ENCODE measurements at regions not wholly inside any gene's neighbourhood (a gene's known extent, or its start where the extent isn't known, plus 50 kb on each side); places are given as distances from the start of the nearest gene placed in this dataset.
"Not testable (repeated sequence)": the region's sequence is repeated elsewhere in the genome, so short reads cannot be mapped to it uniquely, and the experiment has no call there.

- peak in 1 of 2 experiments; percentile 51; a peak in 1 of 4 replicates for TF ChIP-seq MAFK (conservative IDR thresholded peaks at IDR 0.05 in 1 of 2, IDR thresholded peaks at IDR 0.05 in 1 of 2; ENCODE audit: low read length in 2 of 2)
- no peak for TF ChIP-seq AHR (CRISPR knock-in tag; IDR thresholded peaks at IDR 0.05)
- DNase-seq (ENCODE audit: low spot score) (no peak), ATAC-seq (no peak), FAIRE-seq (no peak)
- Histone ChIP-seq H2AFZ (ENCODE audit: low read length) (no peak overlapping the region), H3K79me2 (ENCODE audit: insufficient read depth, low read length) (no peaks in the 10 kb centered on the region), H3K4me3 (replicated peaks in 1 of 3; ENCODE audit: insufficient read depth in 1 of 3, low read depth in 2 of 3, low read length in 3 of 3) (no peak overlapping the region), H3K27me3 (ENCODE audit: control insufficient read depth in 1 of 2, insufficient read depth in 2 of 2, low read length in 2 of 2) (no peaks in the 10 kb centered on the region), H3K9me3 (ENCODE audit: low read length) (no peaks in the 10 kb centered on the region), H3K9ac (ENCODE audit: insufficient read depth, low read depth, low read length) (no peak overlapping the region), H3K36me3 (replicated peaks in 1 of 2; ENCODE audit: control insufficient read depth in 1 of 2, insufficient read depth in 2 of 2, low read length in 2 of 2) (no peaks in the 10 kb centered on the region), H3K4me2 (ENCODE audit: low read depth, low read length) (no peak overlapping the region), H3K27ac (ENCODE audit: extremely low read length, insufficient read depth, low read length) (no peak overlapping the region), H3K4me1 (ENCODE audit: insufficient read depth, low read length) (no peaks in the 10 kb centered on the region), H4K20me1 (ENCODE audit: insufficient read depth, low read length) (no peaks in the 10 kb centered on the region)
- in situ Hi-C loops (cut with HindIII; ENCODE audit: extremely low pct_ligation_motif_present, low pct_unique_long_range_greater_than_20kb) = no loop called here
- BruUV-seq (replicated peaks) = no TSS peak
- POLR2A ChIA-PET = no interaction called here
- 0% methylated on average over 1 of the region's 1 CpG for WGBS (ENCODE audit: low lambda C conversion rate)
- intact Hi-C loops (cut with micrococcal nuclease; ENCODE audit: unreplicated experiment) = no loop called here
- CTCF ChIA-PET (ENCODE audit: low intra/inter-chr PET ratio, low total read pairs) = no interaction called here
Measured at GRCh38 chr2:221997683-221998082, 301.1 kb downstream of the PAX3 start.

GRCh38 chr2:221997100-221997499 lies 301.7 kb downstream of the PAX3 start:
- ChIA-PET POLR2A (no interaction called here), CTCF (ENCODE audit: low intra/inter-chr PET ratio, low total read pairs) (no interaction called here)
- 10% methylated on average over 3 of the region's 3 CpGs for WGBS (ENCODE audit: low lambda C conversion rate)
- DNase-seq (ENCODE audit: low spot score) (peak; percentile 10), ATAC-seq (no peak), FAIRE-seq (no peak)
- no peak overlapping the region for H3K4me2 ChIP-seq (ENCODE audit: low read depth, low read length)
- H3K9me3 ChIP-seq (ENCODE audit: low read length) = no peaks in the 10 kb centered on the region
- H3K9ac ChIP-seq (ENCODE audit: insufficient read depth, low read depth, low read length) = no peak overlapping the region
- H3K79me2 ChIP-seq (ENCODE audit: insufficient read depth, low read length) = no peaks in the 10 kb centered on the region
- no peak overlapping the region for H2AFZ ChIP-seq (ENCODE audit: low read length)
- no peak overlapping the region for H3K27ac ChIP-seq (ENCODE audit: extremely low read length, insufficient read depth, low read length)
- H4K20me1 ChIP-seq (ENCODE audit: insufficient read depth, low read length) = no peaks in the 10 kb centered on the region
- BruUV-seq (replicated peaks) = no TSS peak
- in situ Hi-C loops (cut with HindIII; ENCODE audit: extremely low pct_ligation_motif_present, low pct_unique_long_range_greater_than_20kb) (no loop called here), intact Hi-C loops (cut with micrococcal nuclease; ENCODE audit: unreplicated experiment) (no loop called here)
- no peaks in the 10 kb centered on the region for H3K4me1 ChIP-seq (ENCODE audit: insufficient read depth, low read length)
- H3K36me3 ChIP-seq (replicated peaks in 1 of 2; ENCODE audit: control insufficient read depth in 1 of 2, insufficient read depth in 2 of 2, low read length in 2 of 2) = no peaks in the 10 kb centered on the region
- no peaks in the 10 kb centered on the region for H3K27me3 ChIP-seq (ENCODE audit: control insufficient read depth in 1 of 2, insufficient read depth in 2 of 2, low read length in 2 of 2)
- TF ChIP-seq NFKB2 (CRISPR knock-in tag; IDR thresholded peaks at IDR 0.05; ENCODE audit: borderline replicate concordance) = no peak
- H3K4me3 ChIP-seq (replicated peaks in 1 of 3; ENCODE audit: insufficient read depth in 1 of 3, low read depth in 2 of 3, low read length in 3 of 3) = no peak overlapping the region

GRCh38 chr2:221994926-221995325 lies 303.9 kb downstream of the PAX3 start:
- Histone ChIP-seq H3K27ac (ENCODE audit: extremely low read length, insufficient read depth, low read length) (no peak overlapping the region), H3K36me3 (replicated peaks in 1 of 2; ENCODE audit: control insufficient read depth in 1 of 2, insufficient read depth in 2 of 2, low read length in 2 of 2) (no peaks in the 10 kb centered on the region), H3K9ac (ENCODE audit: insufficient read depth, low read depth, low read length) (no peak overlapping the region), H3K9me3 (ENCODE audit: low read length) (no peaks in the 10 kb centered on the region), H3K4me3 (replicated peaks in 1 of 3; ENCODE audit: insufficient read depth in 1 of 3, low read depth in 2 of 3, low read length in 3 of 3) (no peak overlapping the region), H4K20me1 (ENCODE audit: insufficient read depth, low read length) (no peaks in the 10 kb centered on the region), H3K4me1 (ENCODE audit: insufficient read depth, low read length) (no peaks in the 10 kb centered on the region), H3K27me3 (ENCODE audit: control insufficient read depth in 1 of 2, insufficient read depth in 2 of 2, low read length in 2 of 2) (no peaks in the 10 kb centered on the region), H2AFZ (ENCODE audit: low read length) (no peak overlapping the region), H3K79me2 (ENCODE audit: insufficient read depth, low read length) (no peaks in the 10 kb centered on the region), H3K4me2 (ENCODE audit: low read depth, low read length) (no peak overlapping the region)
- intact Hi-C loops (cut with micrococcal nuclease; ENCODE audit: unreplicated experiment) = no loop called here
- no TSS peak for BruUV-seq (replicated peaks)
- ATAC-seq (no peak), DNase-seq (ENCODE audit: low spot score) (no peak), FAIRE-seq (no peak)
- CTCF ChIA-PET (ENCODE audit: low intra/inter-chr PET ratio, low total read pairs) = no interaction called here
- 25% methylated on average over 7 of the region's 7 CpGs for WGBS (ENCODE audit: low lambda C conversion rate)
- in situ Hi-C loops (cut with HindIII; ENCODE audit: extremely low pct_ligation_motif_present, low pct_unique_long_range_greater_than_20kb) = no loop called here
- TF ChIP-seq NKX3-1 (CRISPR knock-in tag; IDR thresholded peaks at IDR 0.05) (no peak), CEBPB (IDR thresholded peaks at IDR 0.05; ENCODE audit: borderline replicate concordance, low read depth, low read length) (peak; percentile 67; the same call in 1 of the 2 replicates)
- POLR2A ChIA-PET = no interaction called here

GRCh38 chr2:221984376-221984775 lies 314.4 kb downstream of the PAX3 start:
- H3K27ac ChIP-seq (ENCODE audit: extremely low read length, insufficient read depth, low read length); intact Hi-C loops (cut with micrococcal nuclease; ENCODE audit: unreplicated experiment); BruUV-seq (replicated peaks); H3K27me3 ChIP-seq (ENCODE audit: control insufficient read depth in 1 of 2, insufficient read depth in 2 of 2, low read length in 2 of 2); H3K4me3 ChIP-seq (replicated peaks in 1 of 3; ENCODE audit: insufficient read depth in 1 of 3, low read depth in 2 of 3, low read length in 3 of 3); H3K4me1 ChIP-seq (ENCODE audit: insufficient read depth, low read length); H3K36me3 ChIP-seq (replicated peaks in 1 of 2; ENCODE audit: control insufficient read depth in 1 of 2, insufficient read depth in 2 of 2, low read length in 2 of 2); H4K20me1 ChIP-seq (ENCODE audit: insufficient read depth, low read length); POLR2A ChIA-PET; H2AFZ ChIP-seq (ENCODE audit: low read length); H3K4me2 ChIP-seq (ENCODE audit: low read depth, low read length); H3K9ac ChIP-seq (ENCODE audit: insufficient read depth, low read depth, low read length); H3K79me2 ChIP-seq (ENCODE audit: insufficient read depth, low read length); DNase-seq (ENCODE audit: low spot score); ATAC-seq; in situ Hi-C loops (cut with HindIII; ENCODE audit: extremely low pct_ligation_motif_present, low pct_unique_long_range_greater_than_20kb); CTCF ChIA-PET (ENCODE audit: low intra/inter-chr PET ratio, low total read pairs); H3K9me3 ChIP-seq (ENCODE audit: low read length); FAIRE-seq: not testable (repeated sequence)
- 64% methylated on average over 13 of the region's 13 CpGs for WGBS (ENCODE audit: low lambda C conversion rate)

Measured in HepG2 (cell line).